ENCODE measurements at regions not wholly inside any gene's neighbourhood (a gene's known extent, or its start where the extent isn't known, plus 50 kb on each side); places are given as distances from the start of the nearest gene placed in this dataset.

DNA sequence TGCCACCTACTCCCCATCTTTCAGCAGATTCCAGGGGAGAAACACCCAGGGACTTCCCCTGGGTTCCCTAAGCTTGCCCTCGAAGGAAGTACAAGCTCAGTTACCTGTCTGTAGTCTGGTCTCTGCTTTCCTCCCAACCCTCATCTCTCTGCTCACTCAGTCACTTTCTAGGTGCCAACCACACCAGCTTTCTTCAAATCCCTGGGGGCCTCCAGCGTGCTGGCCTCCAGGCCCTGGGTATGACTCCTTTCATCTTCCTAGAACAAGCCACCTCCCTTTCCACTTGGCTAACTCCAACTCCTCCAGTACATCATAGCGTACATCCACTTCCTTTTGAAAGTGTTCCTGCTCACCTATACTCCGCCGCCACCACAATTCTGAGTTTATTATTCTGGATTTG, 222.6 kb downstream of the SNX18 start:
- DNase-seq, result no peak

DNA sequence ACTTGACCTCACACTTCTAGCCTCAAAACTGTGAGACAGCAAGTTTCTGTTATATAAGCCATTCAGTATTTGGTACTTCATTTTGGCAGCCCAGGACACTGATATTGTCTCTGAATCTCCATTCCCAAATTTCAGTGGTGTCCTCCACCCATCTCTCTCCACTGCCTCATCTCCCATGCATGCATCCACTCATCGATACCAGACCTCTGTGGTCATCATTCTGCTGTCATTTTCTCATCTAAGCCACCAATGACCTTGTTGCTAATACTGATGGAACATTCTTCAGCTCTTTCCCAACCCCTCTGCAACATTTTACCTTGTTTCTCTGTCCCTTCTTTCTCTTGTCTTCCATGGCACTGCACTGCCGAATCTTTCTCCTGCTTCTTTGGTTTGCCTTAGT, 221.8 kb downstream of the SNX18 start:
- DNase-seq, result no peak

DNA sequence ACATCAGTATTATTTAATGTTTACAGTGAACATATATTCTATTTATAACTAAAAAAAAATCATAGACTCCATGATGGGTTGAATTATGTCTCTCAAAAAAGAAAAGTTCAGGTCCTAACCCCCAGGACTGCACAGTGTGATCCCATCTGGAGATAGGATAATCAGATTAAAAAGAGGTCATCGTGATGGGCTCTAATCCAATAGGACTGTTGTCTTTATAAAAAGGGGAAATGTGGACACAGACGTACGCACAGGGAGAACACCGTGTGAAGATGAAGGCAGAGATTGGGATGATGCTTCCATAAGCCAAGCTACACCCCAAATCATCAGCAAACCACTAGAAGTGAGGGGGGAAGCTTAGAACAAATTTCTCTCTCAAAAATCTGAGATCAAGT, 221.4 kb downstream of the SNX18 start:
- DNase-seq, result no peak

DNA sequence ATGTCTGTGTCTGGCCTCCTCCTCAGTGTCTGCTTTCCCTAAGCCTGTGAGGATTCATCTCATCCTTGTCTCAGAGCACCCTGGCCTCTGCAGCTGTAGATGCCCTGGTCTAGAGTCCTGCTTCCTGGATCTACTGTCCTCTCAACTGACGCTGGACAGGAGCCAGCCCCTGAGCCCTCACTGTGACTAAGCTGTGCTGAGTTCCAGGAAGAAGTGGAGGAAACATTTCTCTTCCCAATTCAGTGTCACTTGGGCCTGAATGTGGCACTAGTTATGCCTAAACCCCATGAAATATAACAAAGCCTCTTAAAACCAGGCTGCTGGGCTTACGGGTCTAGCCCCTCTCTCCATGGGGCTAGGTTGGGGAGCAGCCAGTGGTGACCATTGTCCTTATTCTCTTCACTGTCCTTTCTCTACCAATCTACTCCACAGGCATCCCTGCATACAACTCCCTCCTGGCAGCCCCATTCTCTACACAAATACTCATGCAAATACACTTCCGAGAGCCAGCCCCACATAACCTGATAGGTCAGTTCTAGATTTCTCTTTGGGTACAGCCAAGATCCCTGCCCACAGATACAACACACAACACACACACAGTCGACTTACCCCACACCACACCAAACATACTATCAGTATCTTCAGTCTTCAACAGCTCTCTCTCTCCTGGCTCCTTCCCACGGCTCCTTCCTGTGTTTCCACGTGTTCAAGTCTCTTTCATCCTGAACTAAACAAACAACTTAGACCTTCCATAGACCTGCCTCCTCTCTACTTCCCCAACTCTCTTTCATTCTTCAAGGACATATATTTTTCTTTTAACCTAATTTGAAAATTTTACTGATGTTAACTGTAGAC, 220.8 kb downstream of the SNX18 start:
- no peak for DNase-seq

DNA sequence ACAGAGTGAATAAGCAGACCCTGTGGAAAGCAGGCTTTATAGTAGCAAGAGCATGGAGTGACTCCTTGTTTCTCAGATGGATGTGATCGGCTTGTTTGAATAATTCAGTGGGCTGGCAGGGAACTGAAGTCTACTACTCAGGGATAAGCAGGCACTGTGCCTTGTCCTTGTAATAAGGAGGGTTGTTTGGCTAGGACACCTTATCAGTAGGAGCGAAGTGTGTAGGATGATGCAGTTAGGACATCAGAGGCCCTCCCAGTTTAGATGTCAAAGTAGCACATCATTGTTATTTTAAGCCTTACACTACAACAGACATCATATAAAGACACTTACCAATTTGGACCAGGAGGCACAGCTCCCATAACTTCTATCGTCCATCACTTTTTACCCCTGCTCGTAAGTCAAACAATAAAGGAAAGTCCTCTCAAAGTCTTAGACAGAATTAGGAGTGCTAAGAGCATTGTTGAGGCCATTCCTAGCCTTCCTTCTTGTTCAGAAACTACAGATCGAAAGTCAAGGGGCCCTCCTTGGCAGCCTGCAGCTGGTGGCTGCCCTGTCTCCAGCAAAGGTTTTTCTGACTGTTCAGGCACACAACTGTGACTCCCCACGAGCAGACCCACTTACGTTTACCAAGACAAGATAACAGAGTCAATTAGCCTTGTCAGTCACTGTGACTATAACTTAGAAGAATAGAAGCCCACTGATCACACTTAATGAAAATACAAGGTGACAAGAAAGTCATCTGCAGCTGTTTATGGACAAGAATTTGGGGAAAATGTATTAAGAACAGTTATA, 218.6 kb downstream of the SNX18 start:
- no peak for DNase-seq

DNA sequence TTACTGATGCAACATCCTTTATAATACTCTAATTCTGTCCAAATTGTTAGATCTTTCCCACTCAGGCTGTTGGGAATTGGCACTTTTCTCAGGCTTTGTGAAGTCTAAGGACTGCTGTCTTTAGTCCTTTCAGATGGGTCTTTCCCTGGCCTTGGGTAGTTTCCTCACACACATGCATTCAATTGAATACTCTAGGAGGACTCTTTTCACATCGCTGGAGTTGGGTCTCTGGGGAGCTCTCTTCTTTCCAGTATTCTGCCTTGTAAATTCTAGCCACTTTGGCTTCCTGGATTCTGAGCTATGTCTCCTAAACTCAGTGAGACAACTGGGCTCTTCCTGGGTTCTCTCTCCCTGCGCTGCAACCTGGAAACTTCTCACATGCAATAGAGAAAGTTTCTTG, 215.5 kb downstream of the SNX18 start:
- no peak for DNase-seq

DNA sequence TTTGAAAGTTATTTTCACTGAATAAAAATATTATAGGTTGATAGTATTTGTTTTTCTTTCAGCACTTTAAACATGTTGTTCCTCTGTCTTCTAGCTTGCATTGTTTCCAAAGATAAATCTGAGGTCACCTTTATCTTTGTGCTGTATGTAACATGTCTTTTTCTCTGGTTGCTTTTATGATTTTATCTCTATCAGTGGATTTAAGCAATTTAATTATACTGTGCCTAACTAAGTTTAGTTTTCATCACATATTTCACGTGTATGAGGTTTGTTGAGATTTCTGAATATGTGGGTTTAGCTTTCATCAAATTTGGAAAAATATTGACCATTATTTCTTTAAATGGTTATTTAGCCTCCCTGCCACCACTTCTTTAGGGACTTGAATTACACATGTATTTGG, 214.5 kb downstream of the SNX18 start:
- DNase-seq, result no peak

DNA sequence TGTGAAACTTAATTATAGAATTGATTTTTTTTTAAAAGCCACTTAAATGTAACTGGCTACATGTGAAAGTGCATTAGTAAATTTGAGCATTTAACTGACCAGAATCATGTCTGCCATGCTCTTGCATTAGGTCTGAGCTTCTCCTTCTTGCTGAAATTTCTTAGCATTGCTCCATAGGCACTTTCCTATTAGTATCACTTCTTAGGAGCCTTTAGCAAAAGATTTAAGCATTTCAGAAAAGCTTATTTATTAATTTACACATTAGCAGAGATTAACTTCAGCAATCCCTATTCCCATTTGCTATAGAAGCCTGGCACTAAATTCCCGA, 211.0 kb downstream of the SNX18 start:
- no peak for DNase-seq

DNA sequence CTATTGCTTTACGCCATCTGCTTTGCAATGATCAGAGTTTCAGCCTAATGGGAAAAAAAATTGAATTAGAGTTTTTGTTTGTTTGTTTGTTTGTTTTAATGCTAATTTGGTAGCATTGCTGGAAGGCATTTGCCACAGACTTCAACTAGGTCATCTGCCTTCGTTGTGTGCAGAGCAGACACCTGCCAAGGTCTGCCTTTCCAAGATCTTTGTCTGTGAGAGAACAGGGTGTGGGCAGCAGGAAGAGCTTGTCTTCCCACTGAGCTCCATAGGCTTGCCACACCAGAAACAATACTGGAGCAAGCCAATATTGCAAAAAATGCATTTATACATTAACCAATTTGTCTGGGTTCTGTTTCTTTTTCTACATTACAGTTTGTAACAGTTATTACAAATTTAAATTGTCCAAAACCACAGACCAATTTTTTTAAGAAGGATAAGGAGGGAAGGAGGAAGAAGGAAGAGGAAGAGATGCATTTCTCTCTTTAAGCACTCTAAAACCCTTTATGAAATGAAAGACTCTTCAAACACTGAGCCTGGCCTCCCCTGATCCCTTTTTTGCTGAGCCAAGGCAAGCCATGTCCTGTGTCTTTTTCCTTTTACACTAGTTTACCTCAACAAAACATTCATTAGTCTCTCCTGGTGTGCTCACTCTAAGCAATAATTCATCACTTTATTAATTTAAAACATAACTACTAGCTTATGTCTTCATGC, 210.5 kb downstream of the SNX18 start:
- no peak for DNase-seq

DNA sequence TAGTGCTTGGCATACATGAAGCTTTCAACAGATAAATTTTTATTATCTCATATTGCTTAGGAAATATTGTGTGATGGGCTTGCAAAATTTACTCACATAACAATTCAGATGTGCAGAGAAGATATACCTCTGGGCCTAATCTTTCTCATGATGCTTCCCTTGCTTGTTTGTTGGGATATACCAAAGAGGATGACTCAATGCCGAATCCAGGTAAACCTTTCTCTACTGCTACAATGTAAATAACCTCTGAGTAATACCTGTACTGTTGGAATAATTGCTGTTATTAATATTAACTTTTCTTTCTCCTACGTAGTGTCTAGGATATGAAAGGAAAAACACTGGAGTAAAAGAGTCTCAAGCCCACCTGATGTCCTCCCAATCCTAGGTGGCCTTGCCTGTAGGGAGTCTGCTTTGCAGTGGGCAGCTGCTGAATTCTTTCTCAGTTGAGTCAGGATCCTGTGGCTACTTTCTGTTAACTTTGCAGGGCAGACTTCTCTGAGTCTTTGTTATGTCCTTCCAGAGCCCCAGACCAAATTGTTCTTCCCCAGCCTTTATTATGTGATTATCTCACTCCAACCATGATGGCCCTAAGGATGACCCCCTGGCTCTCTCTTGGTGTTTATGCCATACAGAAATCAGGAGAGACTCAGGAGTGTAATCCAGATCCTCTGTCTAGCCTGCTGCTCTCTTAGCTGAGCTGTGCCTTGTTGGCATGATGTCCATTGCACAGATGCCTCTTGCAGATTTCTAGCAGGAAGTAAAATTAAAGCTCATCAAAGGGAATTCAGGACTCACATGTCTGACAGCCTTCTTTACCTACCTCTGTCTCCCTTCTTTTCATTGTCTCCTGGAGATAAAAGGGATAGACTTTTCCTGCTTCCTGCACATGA, 208.1 kb downstream of the SNX18 start:
- no peak for DNase-seq

DNA sequence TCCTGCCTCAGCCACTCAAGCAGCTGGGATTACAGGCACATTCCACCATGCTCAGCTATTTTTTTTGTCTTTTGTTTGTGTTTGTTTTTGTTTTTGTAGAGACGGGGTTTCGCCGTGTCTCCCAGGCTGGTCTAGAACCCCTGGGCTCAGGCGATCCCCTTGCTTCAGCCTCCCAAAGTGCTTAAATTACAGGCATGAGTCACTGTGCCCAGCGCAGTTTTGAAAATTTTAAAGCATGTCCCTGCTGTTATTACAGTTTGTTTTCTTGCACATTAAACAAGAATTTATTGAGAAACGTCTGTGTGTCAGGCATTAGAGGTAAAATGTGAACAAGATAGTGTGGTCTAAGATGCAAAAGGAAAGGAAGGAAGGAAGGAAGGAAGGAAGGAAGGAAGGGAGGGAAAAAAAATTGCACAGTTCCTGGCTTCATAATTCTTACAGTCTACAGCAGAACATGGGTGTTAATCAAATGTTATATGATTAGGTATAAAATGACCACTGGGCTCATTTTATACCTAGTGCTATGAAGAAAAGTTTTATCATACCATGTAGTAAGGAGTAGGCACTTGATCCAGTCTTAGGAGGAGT, 205.4 kb downstream of the SNX18 start:
- no peak for DNase-seq

DNA sequence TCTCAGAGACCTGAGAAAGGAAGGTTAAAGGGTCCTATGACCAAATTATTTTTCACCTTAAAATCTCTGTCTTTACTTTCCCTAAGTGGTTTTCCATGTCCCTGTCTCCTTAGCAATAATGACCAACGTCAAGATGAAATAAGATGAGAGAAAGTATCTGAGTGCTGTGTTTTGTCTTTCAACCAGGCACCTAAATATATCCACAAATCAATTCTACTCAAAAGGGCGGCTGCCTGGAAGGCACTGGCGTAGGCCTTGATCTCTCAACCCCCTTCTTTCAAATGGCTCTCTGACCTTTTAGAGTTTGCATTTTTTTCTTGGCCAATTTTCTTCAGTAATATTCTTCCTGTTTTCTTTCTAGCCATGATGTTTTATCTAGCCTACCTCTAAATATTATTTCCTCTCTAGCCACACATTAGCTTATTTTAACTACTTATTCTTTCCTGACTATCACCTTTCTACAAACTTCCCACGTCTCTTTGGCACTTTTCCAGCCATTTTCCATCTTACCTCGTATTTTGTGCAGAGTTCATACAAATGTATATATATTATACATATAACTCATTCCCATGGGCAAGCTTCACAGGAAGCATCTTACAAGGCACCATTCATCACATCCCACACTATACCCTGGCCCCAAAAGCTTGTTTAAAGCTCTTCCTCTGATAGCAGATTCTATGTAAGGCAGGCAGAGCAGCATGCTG, 204.5 kb downstream of the SNX18 start:
- no peak for DNase-seq

DNA sequence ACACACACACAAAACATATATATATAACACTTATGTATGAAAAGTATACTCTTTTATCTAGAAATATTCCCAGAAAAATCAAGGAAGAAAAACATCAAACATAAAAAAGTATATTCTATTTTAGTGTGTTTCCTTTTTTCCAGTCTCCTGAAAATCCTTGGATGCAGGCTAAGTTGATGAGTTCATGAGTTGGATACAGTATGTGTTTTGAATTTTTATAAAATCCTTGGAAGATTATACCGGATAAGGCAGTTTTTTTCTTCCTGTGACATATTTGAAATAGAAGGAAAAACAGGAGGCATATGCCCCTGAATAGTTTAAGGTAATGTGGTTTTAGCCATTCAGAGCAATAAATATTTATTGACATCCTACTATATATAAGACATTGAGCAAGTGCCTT, 203.6 kb downstream of the SNX18 start:
- no peak for DNase-seq

DNA sequence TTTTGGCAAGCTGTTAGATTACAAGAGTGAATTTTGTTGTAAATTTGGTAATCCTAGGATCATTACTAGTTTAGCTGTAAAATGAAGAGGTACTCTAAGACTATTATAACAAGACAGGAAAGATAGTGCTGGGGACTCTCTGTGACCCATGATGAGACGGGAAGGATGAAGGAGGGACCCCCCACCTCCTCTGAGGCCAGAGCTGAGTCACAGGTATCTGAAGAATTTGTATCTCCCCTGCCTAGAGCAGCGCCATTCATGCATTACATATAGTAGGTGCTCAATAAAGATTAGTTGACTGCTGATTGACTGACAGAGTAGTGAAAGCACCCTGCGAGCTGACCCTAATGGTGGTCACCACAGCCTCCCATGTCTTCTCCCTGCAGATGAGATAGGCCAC, 202.8 kb downstream of the SNX18 start:
- no peak for DNase-seq

DNA sequence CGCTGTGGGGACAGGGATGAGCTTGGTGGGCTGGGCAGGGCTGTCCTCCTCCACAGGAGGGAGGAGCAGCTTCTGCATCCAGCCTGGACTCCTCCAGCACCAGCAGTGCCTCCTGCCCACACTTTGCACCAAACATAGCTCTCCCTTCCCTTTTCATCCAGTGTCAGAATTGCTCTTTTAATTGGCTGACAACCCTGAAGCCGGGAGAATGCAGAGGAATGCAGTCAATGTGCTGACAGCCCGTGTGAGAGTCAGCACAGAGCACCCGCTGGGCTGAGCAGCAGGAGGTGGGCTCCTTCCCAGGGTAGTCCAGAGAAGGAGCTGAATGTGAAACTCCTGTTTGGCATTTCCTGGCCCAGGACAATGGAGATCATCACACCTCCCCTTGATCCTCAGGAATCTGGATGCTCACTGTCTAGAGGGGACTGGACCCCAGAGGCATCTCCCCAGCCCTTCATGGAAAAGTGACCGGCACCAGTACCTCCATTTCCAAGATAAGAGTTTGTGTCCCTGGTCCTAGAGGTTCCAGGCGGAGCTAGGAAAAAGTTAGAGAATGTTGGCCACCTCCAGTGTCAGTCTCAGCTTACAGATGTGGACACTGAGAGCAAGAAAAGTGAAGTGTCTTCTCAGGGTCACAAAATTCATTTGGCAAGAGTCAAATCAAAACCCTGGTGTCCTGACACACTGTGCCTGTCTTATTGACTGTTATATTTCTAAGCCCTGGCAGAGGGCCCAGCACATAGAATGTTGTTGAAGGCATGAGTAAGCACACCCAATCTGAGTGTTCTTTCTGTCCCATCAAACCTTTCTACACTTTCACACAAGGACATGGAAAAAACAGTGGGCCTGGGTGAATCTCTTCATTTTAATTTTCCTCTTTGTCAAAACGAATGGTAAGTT, 202.1 kb downstream of the SNX18 start:
- DNase-seq, result peak; percentile 46

DNA sequence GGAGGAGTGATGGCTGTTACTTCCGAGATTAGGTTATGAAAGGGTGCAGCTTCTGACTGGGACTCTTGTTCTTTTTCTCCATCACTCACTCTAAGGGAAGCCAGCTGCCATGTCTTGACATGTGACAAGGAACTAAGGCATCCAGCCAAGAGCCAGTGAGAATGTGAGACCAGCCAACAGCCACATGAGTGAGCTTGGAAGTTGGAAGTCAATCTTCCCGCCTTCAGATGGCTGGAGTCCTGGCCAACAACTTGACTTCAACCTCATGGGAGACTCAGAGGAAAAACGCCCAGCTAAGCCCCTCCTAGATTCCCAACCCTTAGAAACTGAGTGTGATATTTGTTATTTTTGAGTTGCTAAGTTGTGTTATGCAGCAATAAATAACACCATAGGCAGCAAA, 201.1 kb downstream of the SNX18 start:
- DNase-seq, result peak; percentile 80

DNA sequence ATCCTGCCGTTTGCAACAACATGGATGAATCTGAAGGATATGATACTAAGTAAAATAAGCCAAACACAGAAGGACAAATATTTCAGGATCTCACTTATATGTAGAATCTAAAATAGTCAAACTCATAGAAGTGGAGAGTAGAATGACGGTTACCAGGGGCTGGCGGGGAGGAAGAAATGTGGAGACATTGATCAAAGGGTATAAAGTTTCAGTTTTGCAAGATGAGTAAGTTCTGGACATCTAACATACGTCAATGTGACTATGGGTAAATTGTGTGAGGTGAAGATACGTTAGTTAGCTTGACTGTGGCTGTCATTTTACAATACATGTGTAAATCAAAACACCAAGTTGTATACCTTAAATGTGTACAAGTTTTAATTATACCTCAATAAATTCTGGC, 200.3 kb downstream of the SNX18 start:
- DNase-seq, result no peak

DNA sequence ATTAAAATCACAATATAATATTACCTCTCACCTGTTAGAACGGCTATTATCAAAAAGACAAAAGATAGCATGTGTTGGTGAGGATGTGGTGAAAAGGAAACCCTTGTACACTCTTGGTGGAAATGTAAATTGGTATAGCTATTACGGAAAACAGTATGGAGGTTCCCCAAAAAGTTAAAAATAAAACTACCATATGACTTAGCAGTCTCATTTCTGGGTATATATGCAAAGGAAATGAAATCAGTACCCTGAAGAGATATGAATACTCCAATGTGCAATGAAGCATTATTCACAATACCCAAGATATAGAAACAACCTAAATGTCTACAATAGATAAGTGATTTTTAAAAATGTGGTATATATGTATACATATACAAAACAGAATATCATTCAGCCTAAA, 199.9 kb downstream of the SNX18 start:
- DNase-seq, result no peak

DNA sequence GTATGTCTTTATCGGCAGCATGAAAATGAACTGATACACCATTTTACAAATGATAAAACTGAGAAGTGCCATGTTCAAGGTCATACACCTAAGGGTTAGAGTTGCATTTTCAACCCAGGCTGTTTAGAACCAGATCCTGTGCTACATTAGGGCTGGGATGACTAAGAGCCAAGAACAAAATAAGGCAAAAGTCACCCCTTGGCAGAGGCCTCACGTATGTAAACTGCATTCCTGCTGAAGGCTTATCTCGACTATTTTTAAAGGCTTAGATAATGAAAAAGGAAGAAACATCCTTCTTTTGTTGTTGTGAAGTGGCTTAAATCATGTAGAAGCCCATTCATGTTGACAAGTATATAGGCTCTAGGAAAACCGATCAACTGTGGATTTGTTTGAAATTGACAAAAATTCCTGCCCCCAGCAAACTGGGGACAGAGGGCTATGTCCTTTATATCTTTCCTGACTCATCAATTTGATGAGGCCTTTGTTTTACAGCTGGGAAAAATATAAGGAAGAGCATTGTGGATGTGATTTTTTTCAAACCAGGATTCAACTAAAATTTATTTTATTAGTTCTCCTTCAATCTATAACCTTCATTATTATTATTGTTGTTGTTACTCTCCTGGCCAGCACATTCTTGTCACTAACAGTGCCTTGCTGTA, 196.5 kb downstream of the SNX18 start:
- no peak for DNase-seq

DNA sequence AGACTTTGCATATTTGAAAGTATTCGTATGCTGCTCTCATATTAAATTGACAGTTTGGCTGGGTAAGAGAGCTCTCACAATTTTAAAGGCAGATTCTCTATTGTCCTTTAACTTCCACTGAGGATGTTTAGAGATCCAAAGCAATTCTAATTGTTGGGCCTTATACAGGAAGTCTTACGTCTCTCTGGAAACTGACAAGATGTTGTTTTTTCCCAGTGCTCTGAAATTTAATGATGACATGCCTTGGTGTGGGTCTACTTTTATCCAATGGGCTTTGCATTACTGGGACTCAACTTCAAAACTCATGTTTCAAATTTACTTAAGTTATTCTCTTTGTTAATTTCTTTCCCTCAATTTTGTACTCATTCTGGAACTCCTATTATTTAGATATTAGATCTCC, 191.5 kb downstream of the SNX18 start:
- no peak for DNase-seq
